ENCODE measurements at regions not wholly inside any gene's neighbourhood (a gene's known extent, or its start where the extent isn't known, plus 50 kb on each side); places are given as distances from the start of the nearest gene placed in this dataset.
A peak's percentile ranks its signal among the peaks of the same experiment; 100 is the strongest.

DNA sequence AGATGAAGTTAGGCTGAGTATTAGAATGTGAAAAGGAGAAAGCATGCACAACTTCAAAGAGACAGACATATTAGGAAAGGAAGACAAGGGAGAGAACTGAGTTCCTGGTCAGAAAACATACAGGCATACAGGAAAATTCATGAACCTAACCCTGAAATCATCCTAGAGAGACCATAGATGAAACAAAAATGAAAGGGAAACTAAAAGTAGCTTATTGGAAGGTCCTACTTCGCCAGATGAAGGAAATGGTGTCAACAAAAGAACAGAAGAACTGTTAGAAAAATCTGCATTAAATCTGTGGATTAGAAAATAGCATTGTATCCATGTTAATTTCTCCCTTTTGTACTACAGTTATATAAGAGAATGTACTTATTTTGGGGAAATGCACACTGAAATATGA lies 169.0 kb upstream of the UFM1 start:
- Histone ChIP-seq H3K4me3 (ENCODE audit: low read depth, low read length) (no peak overlapping the region; the same call in 1 of the 2 replicates), H3K27me3 (ENCODE audit: control insufficient read depth, insufficient read depth, low read length) (no peaks in the 10 kb centered on the region), H3K36me3 (ENCODE audit: control insufficient read depth, insufficient read depth, low read length) (no peaks in the 10 kb centered on the region)
- DNase-seq (ENCODE audit: low read depth): no peak
- no peak for TF ChIP-seq CTCF (IDR thresholded peaks at IDR 0.05; ENCODE audit: insufficient read depth, low read depth, low read length)
- CTCF ChIA-PET: no interaction called here
- POLR2A ChIA-PET: no interaction called here

DNA sequence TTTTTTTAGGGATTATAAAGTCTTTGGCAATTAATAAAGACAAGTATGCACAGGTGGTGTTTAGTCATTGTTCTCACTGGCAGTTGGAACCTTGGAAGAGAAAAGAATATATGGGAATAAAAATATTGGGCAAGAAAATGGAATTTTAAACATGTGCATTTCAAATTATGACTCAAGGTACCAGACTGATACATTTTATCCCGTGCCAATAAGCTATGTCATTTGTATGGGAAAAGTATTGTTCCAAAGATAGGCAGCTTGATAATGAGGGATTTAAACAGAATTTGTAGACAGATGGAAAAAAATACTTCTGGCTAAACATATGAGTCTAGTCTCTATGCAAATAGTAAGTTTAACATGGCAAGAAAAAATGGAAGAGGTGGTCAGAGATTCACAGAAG lies 169.5 kb upstream of the UFM1 start:
- TF ChIP-seq CTCF (IDR thresholded peaks at IDR 0.05; ENCODE audit: insufficient read depth, low read depth, low read length): no peak
- Histone ChIP-seq H3K4me3 (ENCODE audit: low read depth, low read length) (no peak overlapping the region), H3K27me3 (ENCODE audit: control insufficient read depth, insufficient read depth, low read length) (no peaks in the 10 kb centered on the region), H3K36me3 (ENCODE audit: control insufficient read depth, insufficient read depth, low read length) (no peaks in the 10 kb centered on the region)
- POLR2A ChIA-PET: no interaction called here
- peak; percentile 15 for DNase-seq (ENCODE audit: low read depth)
- CTCF ChIA-PET: no interaction called here

DNA sequence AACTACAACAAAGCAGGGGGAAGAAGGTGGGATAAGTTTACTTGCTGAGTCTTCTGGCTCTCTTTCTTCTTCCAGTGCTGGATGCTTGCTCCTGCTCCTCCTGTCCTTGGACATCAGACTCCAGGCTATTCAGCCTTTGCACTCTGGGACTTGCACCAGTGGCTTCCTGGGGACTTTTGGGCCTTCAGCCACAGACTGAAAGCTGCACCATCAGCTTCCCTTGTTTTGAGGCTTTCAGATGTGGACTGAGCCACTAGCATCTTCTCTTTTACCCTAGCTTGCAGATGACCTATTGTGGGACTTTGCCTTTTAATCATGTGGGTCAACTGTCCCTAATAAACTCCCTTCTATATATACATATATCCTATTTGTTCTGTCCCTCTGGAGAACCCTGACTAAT lies 173.0 kb upstream of the UFM1 start:
- Histone ChIP-seq H3K36me3 (ENCODE audit: control insufficient read depth, insufficient read depth, low read length) (no peaks in the 10 kb centered on the region), H3K27me3 (ENCODE audit: control insufficient read depth, insufficient read depth, low read length) (no peaks in the 10 kb centered on the region), H3K4me3 (ENCODE audit: low read depth, low read length) (no peak overlapping the region)
- POLR2A ChIA-PET: no interaction called here
- CTCF ChIA-PET: no interaction called here
- no peak for TF ChIP-seq CTCF (IDR thresholded peaks at IDR 0.05; ENCODE audit: insufficient read depth, low read depth, low read length)
- DNase-seq (ENCODE audit: low read depth): no peak

GRCh38 chr13:38173403-38173802 lies 176.2 kb upstream of the UFM1 start:
- Histone ChIP-seq H3K27me3 (ENCODE audit: control insufficient read depth, insufficient read depth, low read length) (no peaks in the 10 kb centered on the region), H3K36me3 (ENCODE audit: control insufficient read depth, insufficient read depth, low read length) (no peaks in the 10 kb centered on the region), H3K4me3 (ENCODE audit: low read depth, low read length) (no peak overlapping the region)
- no peak for TF ChIP-seq CTCF (IDR thresholded peaks at IDR 0.05; ENCODE audit: insufficient read depth, low read depth, low read length)
- POLR2A ChIA-PET: no interaction called here
- CTCF ChIA-PET: interaction anchor here (1.3 kb wide), 1 partner anchor 21 kb away, joined by 3 read pairs; no protein-coding TSS in a partner anchor
- DNase-seq (ENCODE audit: low read depth): no peak

DNA sequence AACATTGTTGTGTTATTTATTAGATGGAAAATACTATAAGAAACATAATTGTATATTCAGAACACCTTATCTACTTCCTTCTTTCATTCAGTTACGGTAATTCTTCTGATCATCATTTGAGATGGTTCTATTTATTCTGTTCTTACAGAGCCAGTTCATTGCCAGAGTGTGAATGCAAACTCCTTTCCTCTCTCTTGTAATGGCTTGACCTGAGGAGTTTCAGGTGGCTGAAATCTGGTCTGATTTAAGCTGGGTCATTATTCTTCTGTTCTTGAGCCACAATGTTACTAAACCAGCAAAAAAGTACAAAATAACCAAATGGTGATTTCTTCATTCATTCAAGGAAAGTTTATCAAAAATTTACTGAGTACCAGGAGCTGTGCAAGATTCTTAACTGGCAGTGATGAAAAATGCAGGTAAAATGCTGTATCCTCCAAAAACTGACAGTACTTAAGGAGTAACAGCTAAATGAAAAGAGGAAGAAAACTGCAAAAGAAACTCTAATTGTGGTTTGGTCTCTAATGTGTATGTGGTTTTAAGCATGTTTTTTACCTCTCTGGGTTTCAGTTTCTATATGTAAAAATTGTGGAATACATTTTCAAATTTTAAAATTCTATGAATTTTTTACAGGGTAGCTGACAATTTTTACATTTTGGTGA lies 182.4 kb upstream of the UFM1 start:
- ChIA-PET CTCF (interaction anchor here (0.6 kb wide), 1 partner anchor 699 kb away, joined by 3 read pairs; no protein-coding TSS in a partner anchor), POLR2A (no interaction called here)
- Histone ChIP-seq H3K27me3 (ENCODE audit: control insufficient read depth, insufficient read depth, low read length) (no peaks in the 10 kb centered on the region), H3K36me3 (ENCODE audit: control insufficient read depth, insufficient read depth, low read length) (no peaks in the 10 kb centered on the region), H3K4me3 (ENCODE audit: low read depth, low read length) (no peak overlapping the region)
- no peak for TF ChIP-seq CTCF (IDR thresholded peaks at IDR 0.05; ENCODE audit: insufficient read depth, low read depth, low read length)
- no peak for DNase-seq (ENCODE audit: low read depth)

Measured in BJ (cell line).